ENCODE measurements at regions not wholly inside any gene's neighbourhood (a gene's known extent, or its start where the extent isn't known, plus 50 kb on each side); places are given as distances from the start of the nearest gene placed in this dataset.

DNA sequence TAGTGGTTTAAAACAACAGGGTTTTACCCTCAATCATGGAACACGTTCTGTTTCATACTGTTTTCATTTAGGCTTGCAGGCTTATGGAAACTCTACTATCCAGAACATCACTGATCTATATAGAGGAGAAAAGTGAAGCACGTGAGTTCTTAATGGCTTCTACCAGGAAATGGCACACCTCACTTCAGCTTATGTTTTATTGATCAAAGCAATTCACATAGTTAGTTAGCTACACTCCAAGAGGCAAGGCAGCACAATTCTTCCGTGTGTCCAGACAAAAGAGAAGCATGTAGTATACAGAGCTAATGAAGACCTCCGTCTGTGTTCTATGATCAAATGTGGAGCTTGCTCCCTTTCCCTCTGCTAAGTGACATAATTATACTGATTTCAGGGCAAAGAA, 353.3 kb upstream of the CD180 start:
- ChIA-PET CTCF (no interaction called here), RAD21 (ENCODE audit: low non-redundant PET in 1 of 2, low total read pairs in 2 of 2, uncharacterized antibody in 2 of 2, unreplicated experiment in 2 of 2) (no interaction called here), POLR2A (no interaction called here)
- no peak overlapping the region for H3K4me2 ChIP-seq (ENCODE audit: low read length)
- no peak for TF ChIP-seq ZNF274 (IDR thresholded peaks at IDR 0.05; ENCODE audit: low read depth, low read length)
- TF ChIP-seq, protein P1, sequence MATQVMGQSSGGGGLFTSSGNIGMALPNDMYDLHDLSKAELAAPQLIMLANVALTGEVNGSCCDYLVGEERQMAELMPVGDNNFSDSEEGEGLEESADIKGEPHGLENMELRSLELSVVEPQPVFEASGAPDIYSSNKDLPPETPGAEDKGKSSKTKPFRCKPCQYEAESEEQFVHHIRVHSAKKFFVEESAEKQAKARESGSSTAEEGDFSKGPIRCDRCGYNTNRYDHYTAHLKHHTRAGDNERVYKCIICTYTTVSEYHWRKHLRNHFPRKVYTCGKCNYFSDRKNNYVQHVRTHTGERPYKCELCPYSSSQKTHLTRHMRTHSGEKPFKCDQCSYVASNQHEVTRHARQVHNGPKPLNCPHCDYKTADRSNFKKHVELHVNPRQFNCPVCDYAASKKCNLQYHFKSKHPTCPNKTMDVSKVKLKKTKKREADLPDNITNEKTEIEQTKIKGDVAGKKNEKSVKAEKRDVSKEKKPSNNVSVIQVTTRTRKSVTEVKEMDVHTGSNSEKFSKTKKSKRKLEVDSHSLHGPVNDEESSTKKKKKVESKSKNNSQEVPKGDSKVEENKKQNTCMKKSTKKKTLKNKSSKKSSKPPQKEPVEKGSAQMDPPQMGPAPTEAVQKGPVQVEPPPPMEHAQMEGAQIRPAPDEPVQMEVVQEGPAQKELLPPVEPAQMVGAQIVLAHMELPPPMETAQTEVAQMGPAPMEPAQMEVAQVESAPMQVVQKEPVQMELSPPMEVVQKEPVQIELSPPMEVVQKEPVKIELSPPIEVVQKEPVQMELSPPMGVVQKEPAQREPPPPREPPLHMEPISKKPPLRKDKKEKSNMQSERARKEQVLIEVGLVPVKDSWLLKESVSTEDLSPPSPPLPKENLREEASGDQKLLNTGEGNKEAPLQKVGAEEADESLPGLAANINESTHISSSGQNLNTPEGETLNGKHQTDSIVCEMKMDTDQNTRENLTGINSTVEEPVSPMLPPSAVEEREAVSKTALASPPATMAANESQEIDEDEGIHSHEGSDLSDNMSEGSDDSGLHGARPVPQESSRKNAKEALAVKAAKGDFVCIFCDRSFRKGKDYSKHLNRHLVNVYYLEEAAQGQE (IDR thresholded peaks at IDR 0.05; ENCODE audit: low read depth) = no peak
- no peak for TF ChIP-seq ZFX (IDR thresholded peaks at IDR 0.05)
- no peak for TF ChIP-seq JUND (IDR thresholded peaks at IDR 0.05)
- no peak for TF ChIP-seq FOSL1 (IDR thresholded peaks at IDR 0.05; ENCODE audit: low read depth)
- TF ChIP-seq SP1 (IDR thresholded peaks at IDR 0.05; ENCODE audit: low read depth) = no peak
- no peak for TF ChIP-seq EZH2phosphoT487 (IDR thresholded peaks at IDR 0.05; ENCODE audit: borderline replicate concordance)
- TF ChIP-seq POLR2A (IDR thresholded peaks at IDR 0.05; ENCODE audit: borderline replicate concordance, extremely low read depth, insufficient read depth, insufficient read length) = no peak
- TF ChIP-seq, protein P2, sequence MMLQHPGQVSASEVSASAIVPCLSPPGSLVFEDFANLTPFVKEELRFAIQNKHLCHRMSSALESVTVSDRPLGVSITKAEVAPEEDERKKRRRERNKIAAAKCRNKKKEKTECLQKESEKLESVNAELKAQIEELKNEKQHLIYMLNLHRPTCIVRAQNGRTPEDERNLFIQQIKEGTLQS (IDR thresholded peaks at IDR 0.05) = no peak
- no peak for TF ChIP-seq POLR2AphosphoS5 (IDR thresholded peaks at IDR 0.05; ENCODE audit: low read depth, low read length)
- no peak for TF ChIP-seq TCF7L2 (IDR thresholded peaks at IDR 0.05; ENCODE audit: borderline replicate concordance, extremely low read depth, insufficient read depth, insufficient read length)
- TF ChIP-seq, protein P3, sequence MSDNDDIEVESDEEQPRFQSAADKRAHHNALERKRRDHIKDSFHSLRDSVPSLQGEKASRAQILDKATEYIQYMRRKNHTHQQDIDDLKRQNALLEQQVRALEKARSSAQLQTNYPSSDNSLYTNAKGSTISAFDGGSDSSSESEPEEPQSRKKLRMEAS (IDR thresholded peaks at IDR 0.05) = no peak
- TF ChIP-seq SRF (IDR thresholded peaks at IDR 0.05; ENCODE audit: low read depth) = no peak
- TF ChIP-seq, protein P4, sequence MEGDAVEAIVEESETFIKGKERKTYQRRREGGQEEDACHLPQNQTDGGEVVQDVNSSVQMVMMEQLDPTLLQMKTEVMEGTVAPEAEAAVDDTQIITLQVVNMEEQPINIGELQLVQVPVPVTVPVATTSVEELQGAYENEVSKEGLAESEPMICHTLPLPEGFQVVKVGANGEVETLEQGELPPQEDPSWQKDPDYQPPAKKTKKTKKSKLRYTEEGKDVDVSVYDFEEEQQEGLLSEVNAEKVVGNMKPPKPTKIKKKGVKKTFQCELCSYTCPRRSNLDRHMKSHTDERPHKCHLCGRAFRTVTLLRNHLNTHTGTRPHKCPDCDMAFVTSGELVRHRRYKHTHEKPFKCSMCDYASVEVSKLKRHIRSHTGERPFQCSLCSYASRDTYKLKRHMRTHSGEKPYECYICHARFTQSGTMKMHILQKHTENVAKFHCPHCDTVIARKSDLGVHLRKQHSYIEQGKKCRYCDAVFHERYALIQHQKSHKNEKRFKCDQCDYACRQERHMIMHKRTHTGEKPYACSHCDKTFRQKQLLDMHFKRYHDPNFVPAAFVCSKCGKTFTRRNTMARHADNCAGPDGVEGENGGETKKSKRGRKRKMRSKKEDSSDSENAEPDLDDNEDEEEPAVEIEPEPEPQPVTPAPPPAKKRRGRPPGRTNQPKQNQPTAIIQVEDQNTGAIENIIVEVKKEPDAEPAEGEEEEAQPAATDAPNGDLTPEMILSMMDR (IDR thresholded peaks at IDR 0.05 in 2 of 3, conservative IDR thresholded peaks at IDR 0.05 in 1 of 3; ENCODE audit: borderline replicate concordance in 1 of 3, insufficient read depth in 1 of 3, low read depth in 2 of 3, low read length in 2 of 3) = no peak
- TF ChIP-seq, protein P5, sequence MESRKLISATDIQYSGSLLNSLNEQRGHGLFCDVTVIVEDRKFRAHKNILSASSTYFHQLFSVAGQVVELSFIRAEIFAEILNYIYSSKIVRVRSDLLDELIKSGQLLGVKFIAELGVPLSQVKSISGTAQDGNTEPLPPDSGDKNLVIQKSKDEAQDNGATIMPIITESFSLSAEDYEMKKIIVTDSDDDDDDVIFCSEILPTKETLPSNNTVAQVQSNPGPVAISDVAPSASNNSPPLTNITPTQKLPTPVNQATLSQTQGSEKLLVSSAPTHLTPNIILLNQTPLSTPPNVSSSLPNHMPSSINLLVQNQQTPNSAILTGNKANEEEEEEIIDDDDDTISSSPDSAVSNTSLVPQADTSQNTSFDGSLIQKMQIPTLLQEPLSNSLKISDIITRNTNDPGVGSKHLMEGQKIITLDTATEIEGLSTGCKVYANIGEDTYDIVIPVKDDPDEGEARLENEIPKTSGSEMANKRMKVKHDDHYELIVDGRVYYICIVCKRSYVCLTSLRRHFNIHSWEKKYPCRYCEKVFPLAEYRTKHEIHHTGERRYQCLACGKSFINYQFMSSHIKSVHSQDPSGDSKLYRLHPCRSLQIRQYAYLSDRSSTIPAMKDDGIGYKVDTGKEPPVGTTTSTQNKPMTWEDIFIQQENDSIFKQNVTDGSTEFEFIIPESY (IDR thresholded peaks at IDR 0.05; ENCODE audit: extremely low read depth, insufficient replicate concordance, low read length) = no peak
- TF ChIP-seq EGR1 (IDR thresholded peaks at IDR 0.05; ENCODE audit: low read depth) = no peak
- no peak for TF ChIP-seq SIN3A (IDR thresholded peaks at IDR 0.05; ENCODE audit: low read depth)
- TF ChIP-seq RAD21 (IDR thresholded peaks at IDR 0.05; ENCODE audit: low read depth) = no peak
- TF ChIP-seq CEBPB (IDR thresholded peaks at IDR 0.05; ENCODE audit: low read depth) = no peak
- no peak for TF ChIP-seq ELF1 (IDR thresholded peaks at IDR 0.05; ENCODE audit: borderline replicate concordance, low read depth)
- H3K27ac ChIP-seq (ENCODE audit: low read depth, low read length) = no peak overlapping the region
- H3K79me2 ChIP-seq (ENCODE audit: insufficient read depth, low read length) = no peaks in the 10 kb centered on the region
- ATAC-seq = no peak
- H3K4me1 ChIP-seq (ENCODE audit: control insufficient read depth in 1 of 2, insufficient read depth in 2 of 2, low read length in 2 of 2) = no peaks in the 10 kb centered on the region
- no peaks in the 10 kb centered on the region for H3K36me3 ChIP-seq (ENCODE audit: control insufficient read depth in 1 of 2, insufficient read depth in 2 of 2, low read length in 2 of 2)
- H2AFZ ChIP-seq (ENCODE audit: low read depth, low read length, poor library complexity, severe bottlenecking) = no peak overlapping the region
- H4K20me1 ChIP-seq (ENCODE audit: insufficient read depth) = no peaks in the 10 kb centered on the region; the same call in 1 of the 2 replicates
- H3K9me3 ChIP-seq (ENCODE audit: control insufficient read depth in 1 of 2, insufficient read depth in 1 of 2, low read depth in 1 of 2, low read length in 2 of 2) = no peaks in the 10 kb centered on the region
- no peak overlapping the region for H3K4me3 ChIP-seq (replicated peaks in 1 of 2; ENCODE audit: low read depth in 1 of 2, low read length in 2 of 2)
- intact Hi-C loops (cut with micrococcal nuclease) = no loop called here
- H3K9me2 ChIP-seq (ENCODE audit: insufficient read depth) = no peaks in the 10 kb centered on the region
- no peak overlapping the region for H3K9ac ChIP-seq (ENCODE audit: low read length)
- no peaks in the 10 kb centered on the region for H3K27me3 ChIP-seq (ENCODE audit: insufficient read depth, low read length)
- no TSS peak for BruUV-seq (replicated peaks)
- no peak for DNase-seq (ENCODE audit: low read depth, low spot score)
